Panc1 (cell line): ENCODE measurements at regions not wholly inside any gene's neighbourhood (a gene's known extent, or its start where the extent isn't known, plus 50 kb on each side); places are given as distances from the start of the nearest gene placed in this dataset.

Experiments used
- CTCF ChIP-seq: fragments of 450-650 bp; IDR thresholded peaks from 2 replicates; pipeline ENCODE4 v1.5.1; 2017; ENCODE audit warnings: mild to moderate bottlenecking
- POLR2AphosphoS5 ChIP-seq: IDR thresholded peaks from 2 replicates; pipeline ENCODE4 v1.6.1; 2012; ENCODE audit warnings: mild to moderate bottlenecking, low read depth, low read length, moderate library complexity
- REST ChIP-seq, 2 experiments: IDR thresholded peaks; 2 replicates each; pipeline ENCODE4 v1.6.1; 2011 to 2012; ENCODE audit warnings: low read depth in 2 of 2, control low read depth in 1 of 2, low read length in 1 of 2, mild to moderate bottlenecking in 1 of 2, moderate library complexity in 1 of 2; ENCODE audit not compliant: insufficient read depth in 1 of 2
- SIN3A ChIP-seq: IDR thresholded peaks from 2 replicates; pipeline ENCODE4 v1.6.1; 2012; ENCODE audit warnings: low read depth, mild to moderate bottlenecking, low read length, moderate library complexity, borderline replicate concordance; ENCODE audit not compliant: insufficient read depth

- no peak for TF ChIP-seq POLR2AphosphoS5
- TF ChIP-seq CTCF, result no peak
- TF ChIP-seq SIN3A, result no peak
- no peak for TF ChIP-seq REST (IDR thresholded peaks at IDR 0.05; ENCODE audit: insufficient read depth in 1 of 2, low read depth in 2 of 2, low read length in 1 of 2)
Observed at GRCh38 chr1:94300731-94301130, 63.3 kb upstream of the ARHGAP29 start.
